BJ (cell line): ENCODE measurements at regions not wholly inside any gene's neighbourhood (a gene's known extent, or its start where the extent isn't known, plus 50 kb on each side); places are given as distances from the start of the nearest gene placed in this dataset.
A peak's percentile ranks its signal among the peaks of the same experiment; 100 is the strongest.
"Not testable (repeated sequence)": the region's sequence is repeated elsewhere in the genome, so short reads cannot be mapped to it uniquely, and the experiment has no call there.

Experiments used
- CTCF ChIA-PET: fragments of 350-600 bp; formaldehyde crosslinking; extraction: SDS; loops from one replicate; lab custom pipeline; 2021; ENCODE audit warnings: antibody characterized with exemption, inconsistent platforms; lab: Yijun Ruan, JAX
- POLR2A ChIA-PET: fragments of 300-600 bp; sonication (Branson Sonifier 250); formaldehyde crosslinking; extraction: SDS; loops from one replicate; lab custom pipeline; 2021; ENCODE audit warnings: antibody characterized with exemption; lab: Charles Lee
- DNase-seq: peaks from one replicate; pipeline ENCODE4 v3.0.0-alpha.2; 2011; ENCODE audit warnings: low read depth
- H3K27me3 ChIP-seq: 2 replicates; pipeline ENCODE4 v1.6.0; 2011; ENCODE audit warnings: low read length; ENCODE audit not compliant: control insufficient read depth, insufficient read depth
- H3K36me3 ChIP-seq: 2 replicates; pipeline ENCODE4 v1.5.1; 2011; ENCODE audit warnings: low read length; ENCODE audit not compliant: control insufficient read depth, insufficient read depth
- H3K4me3 ChIP-seq: 2 replicates; pipeline ENCODE4 v1.5.1; 2011; ENCODE audit warnings: low read depth, mild to moderate bottlenecking, control low read depth, low read length
- CTCF ChIP-seq: IDR thresholded peaks from 2 replicates; pipeline ENCODE4 v1.5.1; 2011; ENCODE audit warnings: low read depth, mild to moderate bottlenecking, control low read depth, inconsistent platforms, low read length, moderate library complexity; ENCODE audit not compliant: insufficient read depth

GRCh38 chr2:42974721-42975717 lies 182.6 kb upstream of the HAAO start:
- TF ChIP-seq CTCF, result peak; percentile 92
- Histone ChIP-seq H3K36me3 (no peaks in the 10 kb centered on the region), H3K27me3 (no peaks in the 10 kb centered on the region), H3K4me3 (peak overlapping the region; percentile 12; the same call in 1 of the 2 replicates)
- no peak for DNase-seq
- CTCF ChIA-PET, result interaction anchor here (0.6 to 7.3 kb wide), 34 partner anchors 8 to 869 kb away, joined by 3 to 62 read pairs (median 5); partner anchors contain the start of gene ZFP36L2
- POLR2A ChIA-PET, result interaction anchor here (0.6 kb wide), 1 partner anchor 365 kb away, joined by 3 read pairs; no protein-coding TSS in a partner anchor

- POLR2A ChIA-PET, result no interaction called here
- no peak overlapping the region for H3K4me3 ChIP-seq
- CTCF ChIA-PET, result interaction anchor here (0.7 to 7.3 kb wide), 28 partner anchors 9 to 568 kb away, joined by 3 to 62 read pairs (median 5); partner anchors contain the start of gene ZFP36L2
- H3K36me3 ChIP-seq, result no peaks in the 10 kb centered on the region
- TF ChIP-seq CTCF, result no peak
- no peak for DNase-seq
- H3K27me3 ChIP-seq, result no peaks in the 10 kb centered on the region
These were observed 181.9 kb upstream of the HAAO start for GRCh38 chr2:42974169-42974720.

GRCh38 chr2:42973726-42974125 lies 181.3 kb upstream of the HAAO start:
- DNase-seq, result no peak
- Histone ChIP-seq H3K36me3 (no peaks in the 10 kb centered on the region), H3K4me3 (no peak overlapping the region), H3K27me3 (no peaks in the 10 kb centered on the region)
- no peak for TF ChIP-seq CTCF
- CTCF ChIA-PET, result interaction anchor here (0.8 to 7.3 kb wide), 15 partner anchors 9 to 511 kb away, joined by 3 to 62 read pairs (median 8); partner anchors contain the start of gene ZFP36L2
- POLR2A ChIA-PET, result no interaction called here

GRCh38 chr2:42972933-42973516 lies 180.6 kb upstream of the HAAO start:
- POLR2A ChIA-PET, H3K36me3 ChIP-seq, H3K27me3 ChIP-seq, DNase-seq, H3K4me3 ChIP-seq: not testable (repeated sequence)
- CTCF ChIA-PET, result interaction anchor here (0.8 to 7.3 kb wide), 7 partner anchors 8 to 512 kb away, joined by 3 to 62 read pairs (median 3); partner anchors contain the start of gene ZFP36L2

GRCh38 chr2:42971947-42972736 lies 179.8 kb upstream of the HAAO start:
- no peak for TF ChIP-seq CTCF
- Histone ChIP-seq H3K27me3 (no peaks in the 10 kb centered on the region), H3K4me3 (no peak overlapping the region), H3K36me3 (no peaks in the 10 kb centered on the region)
- CTCF ChIA-PET, result interaction anchor here (0.8 to 4.7 kb wide), 5 partner anchors 8 to 512 kb away, joined by 3 to 18 read pairs (median 3); no protein-coding TSS in a partner anchor
- no peak for DNase-seq
- POLR2A ChIA-PET, result no interaction called here
